AG04450 (cell line): ENCODE measurements at regions not wholly inside any gene's neighbourhood (a gene's known extent, or its start where the extent isn't known, plus 50 kb on each side); places are given as distances from the start of the nearest gene placed in this dataset.

Source experiments
- CTCF ChIA-PET: fragments of 300-600, 350-600 bp; formaldehyde crosslinking; extraction: SDS; loops from one replicate; lab custom pipeline; 2022; ENCODE audit warnings: antibody characterized with exemption, inconsistent platforms; lab: Charles Lee
- POLR2A ChIA-PET: fragments of 350-600 bp; formaldehyde crosslinking; extraction: SDS; loops from one replicate; lab custom pipeline; 2021; ENCODE audit warnings: antibody characterized with exemption, inconsistent platforms; lab: Yijun Ruan, JAX
- DNase-seq: peaks from one replicate; pipeline ENCODE4 v3.0.0-alpha.2; 2011; ENCODE audit warnings: low read depth, low spot score
- H3K27ac ChIP-seq: one replicate; pipeline ENCODE4 v1.5.1; 2012; ENCODE audit warnings: low read depth, low read length, control low read depth
- H3K27me3 ChIP-seq: one replicate; pipeline ENCODE4 v1.6.0; 2012; ENCODE audit warnings: low read length; ENCODE audit not compliant: control insufficient read depth, insufficient read depth
- H3K4me3 ChIP-seq: 2 replicates; pipeline ENCODE4 v1.5.1; 2011; ENCODE audit warnings: mild to moderate bottlenecking, low read depth, low read length, control low read depth
- H3K9me3 ChIP-seq: 2 replicates; pipeline ENCODE4 v1.5.1; 2012; ENCODE audit warnings: low read length; ENCODE audit not compliant: control insufficient read depth, insufficient read depth
- CTCF ChIP-seq: IDR thresholded peaks from 2 replicates; pipeline ENCODE4 v1.5.1; 2011; ENCODE audit warnings: low read depth, low read length, control low read depth, inconsistent platforms

DNA sequence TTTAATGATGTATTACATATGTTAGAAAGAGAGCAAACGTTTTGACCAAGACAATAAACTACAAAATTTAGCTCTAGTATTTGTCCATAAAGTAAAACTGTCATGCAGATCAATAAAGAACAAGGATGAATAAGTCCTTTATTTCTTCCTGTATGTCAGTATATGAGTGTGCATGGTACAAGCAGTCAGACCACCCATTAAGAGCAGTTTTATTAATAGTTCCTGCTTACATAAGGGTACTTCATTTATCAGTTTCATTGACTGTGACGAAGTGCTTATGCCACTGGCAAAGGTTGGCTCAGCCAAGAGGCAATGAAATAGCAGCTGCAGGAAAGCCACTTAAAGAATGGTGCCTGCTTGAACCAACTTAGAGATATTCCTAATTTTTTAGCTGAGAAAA lies 913.0 kb upstream of the CNTN5 start:
- no peaks in the 10 kb centered on the region for H3K9me3 ChIP-seq
- no peak for DNase-seq
- POLR2A ChIA-PET = no interaction called here
- H3K27ac ChIP-seq = no peak overlapping the region
- no peak overlapping the region for H3K4me3 ChIP-seq
- no peaks in the 10 kb centered on the region for H3K27me3 ChIP-seq
- TF ChIP-seq CTCF = no peak
- CTCF ChIA-PET = no interaction called here

DNA sequence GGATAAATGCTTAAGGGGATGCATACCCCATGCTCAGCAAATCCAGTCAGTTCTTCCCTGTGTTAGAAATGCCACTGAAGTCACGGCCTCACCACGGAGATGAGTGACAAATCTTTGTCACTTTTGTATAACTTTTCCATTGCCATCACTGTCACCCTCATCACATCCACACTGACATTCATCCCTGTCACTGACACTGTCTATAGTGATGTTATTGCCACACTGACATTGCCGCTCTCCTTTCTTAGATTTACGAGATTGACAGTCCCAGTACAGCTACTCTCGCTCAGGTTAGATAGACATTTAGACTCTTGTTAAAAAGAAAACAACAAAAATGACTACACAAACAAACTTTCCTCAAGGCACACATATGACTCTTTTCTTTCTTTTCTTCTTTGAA lies 910.7 kb upstream of the CNTN5 start:
- DNase-seq = no peak
- H3K27ac ChIP-seq = no peak overlapping the region
- no peaks in the 10 kb centered on the region for H3K9me3 ChIP-seq
- POLR2A ChIA-PET = no interaction called here
- TF ChIP-seq CTCF = no peak
- CTCF ChIA-PET = no interaction called here
- H3K4me3 ChIP-seq = no peak overlapping the region
- H3K27me3 ChIP-seq = no peaks in the 10 kb centered on the region

DNA sequence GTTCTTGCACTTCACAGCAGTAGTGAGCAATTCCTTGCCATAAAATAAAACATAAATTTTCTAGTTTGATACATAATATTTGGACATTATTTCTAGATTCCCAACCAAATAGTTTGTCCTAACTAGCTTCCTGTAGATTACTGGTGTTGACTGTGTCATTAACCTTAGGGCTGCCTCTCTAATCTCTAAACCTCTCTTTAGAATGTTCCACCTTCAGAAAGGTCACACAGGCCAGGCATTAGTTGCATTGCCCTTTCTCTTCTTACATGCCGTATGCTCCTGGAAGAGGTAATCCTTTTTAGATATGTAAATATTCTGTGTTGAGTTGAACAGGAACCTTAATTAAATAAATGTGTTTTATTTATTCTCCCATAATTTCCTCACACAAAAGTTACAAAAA lies 904.9 kb upstream of the CNTN5 start:
- Histone ChIP-seq H3K27me3 (no peaks in the 10 kb centered on the region), H3K9me3 (no peaks in the 10 kb centered on the region), H3K4me3 (no peak overlapping the region), H3K27ac (no peak overlapping the region)
- POLR2A ChIA-PET = no interaction called here
- DNase-seq = no peak
- CTCF ChIA-PET = no interaction called here
- TF ChIP-seq CTCF = no peak

DNA sequence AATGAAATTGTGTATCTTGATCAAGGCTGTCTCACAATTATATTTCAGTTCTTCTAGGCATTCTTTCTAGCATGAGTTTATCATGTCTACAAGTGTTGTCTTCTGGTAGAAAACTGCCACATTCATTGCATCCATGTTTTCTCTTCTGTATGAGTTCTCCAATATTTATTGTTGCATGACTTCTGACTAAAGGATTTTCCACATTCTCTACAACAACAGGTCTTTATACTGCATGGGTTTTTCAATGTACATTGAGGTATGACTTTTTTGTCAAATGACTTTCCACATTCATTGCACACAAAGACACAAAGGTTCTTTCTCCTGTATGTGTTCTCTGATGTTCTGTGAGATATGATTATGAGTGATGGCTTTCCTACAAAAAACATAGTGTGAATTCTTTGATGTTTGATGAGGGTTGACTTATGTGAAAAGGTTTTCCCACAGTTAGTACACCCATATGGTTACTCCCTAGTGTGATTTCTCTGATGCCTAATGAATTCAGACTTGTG lies 890.6 kb upstream of the CNTN5 start:
- ChIA-PET POLR2A (no interaction called here), CTCF (no interaction called here)
- no peak for TF ChIP-seq CTCF
- Histone ChIP-seq H3K27me3 (no peaks in the 10 kb centered on the region), H3K9me3 (no peaks in the 10 kb centered on the region), H3K4me3 (no peak overlapping the region), H3K27ac (no peak overlapping the region)
- no peak for DNase-seq

- POLR2A ChIA-PET = no interaction called here
- DNase-seq = no peak
- H3K27ac ChIP-seq = no peak overlapping the region
- H3K27me3 ChIP-seq = no peaks in the 10 kb centered on the region
- CTCF ChIA-PET = no interaction called here
- no peak for TF ChIP-seq CTCF
- no peak overlapping the region for H3K4me3 ChIP-seq
- no peaks in the 10 kb centered on the region for H3K9me3 ChIP-seq
These were observed 884.4 kb upstream of the CNTN5 start for GRCh38 chr11:98136357-98136756.
